ENCODE measurements at regions not wholly inside any gene's neighbourhood (a gene's known extent, or its start where the extent isn't known, plus 50 kb on each side); places are given as distances from the start of the nearest gene placed in this dataset.
"Not testable (repeated sequence)": the region's sequence is repeated elsewhere in the genome, so short reads cannot be mapped to it uniquely, and the experiment has no call there.

- DNase-seq (ENCODE audit: low spot score) (no peak), FAIRE-seq (no peak)
These were observed 269.9 kb upstream of the TUSC1 start for GRCh38 chr9:25948182-25948581.

- FAIRE-seq: no peak
- no peak for DNase-seq (ENCODE audit: low spot score)
These were observed 260.9 kb upstream of the TUSC1 start for GRCh38 chr9:25939126-25939525.

- no peak for DNase-seq (ENCODE audit: low spot score)
- FAIRE-seq: no peak
These were observed 257.8 kb upstream of the TUSC1 start for GRCh38 chr9:25936031-25936430.

GRCh38 chr9:25935188-25935587 lies 256.9 kb upstream of the TUSC1 start:
- no peak for FAIRE-seq

GRCh38 chr9:25918761-25919160 lies 240.5 kb upstream of the TUSC1 start:
- FAIRE-seq (no peak), DNase-seq (ENCODE audit: low spot score) (no peak)

More at GRCh38 chr9:25935188-25935587, 256.9 kb upstream of the TUSC1 start:
- no peak for DNase-seq (ENCODE audit: low spot score)

- DNase-seq (ENCODE audit: low spot score): no peak
- no peak for FAIRE-seq
These were observed 239.6 kb upstream of the TUSC1 start for GRCh38 chr9:25917731-25918362.

GRCh38 chr9:25913806-25914205 lies 235.6 kb upstream of the TUSC1 start:
- DNase-seq (ENCODE audit: low spot score): no peak
- no peak for FAIRE-seq

- DNase-seq (ENCODE audit: low spot score) (no peak), FAIRE-seq (no peak)
These were observed 226.5 kb upstream of the TUSC1 start for GRCh38 chr9:25904701-25905100.

GRCh38 chr9:25891527-25891926 lies 213.3 kb upstream of the TUSC1 start:
- DNase-seq (ENCODE audit: low spot score) (no peak), FAIRE-seq (no peak)

- no peak for DNase-seq (ENCODE audit: low spot score)
- no peak for FAIRE-seq
These were observed 211.4 kb upstream of the TUSC1 start for GRCh38 chr9:25889661-25890060.

- no peak for FAIRE-seq
These were observed 198.0 kb upstream of the TUSC1 start for GRCh38 chr9:25876248-25876647.

GRCh38 chr9:25864509-25864908 lies 186.3 kb upstream of the TUSC1 start:
- FAIRE-seq: no peak
- no peak for DNase-seq (ENCODE audit: low spot score)

More at GRCh38 chr9:25876248-25876647, 198.0 kb upstream of the TUSC1 start:
- no peak for DNase-seq (ENCODE audit: low spot score)

- FAIRE-seq: no peak
These were observed 183.2 kb upstream of the TUSC1 start for GRCh38 chr9:25861421-25861820.

GRCh38 chr9:25857147-25857546 lies 178.9 kb upstream of the TUSC1 start:
- no peak for FAIRE-seq

More at GRCh38 chr9:25861421-25861820, 183.2 kb upstream of the TUSC1 start:
- DNase-seq (ENCODE audit: low spot score): no peak

GRCh38 chr9:25850803-25851202 lies 172.6 kb upstream of the TUSC1 start:
- FAIRE-seq (no peak), DNase-seq (ENCODE audit: low spot score) (no peak)

More at GRCh38 chr9:25857147-25857546, 178.9 kb upstream of the TUSC1 start:
- DNase-seq (ENCODE audit: low spot score): no peak

GRCh38 chr9:25845867-25846266 lies 167.6 kb upstream of the TUSC1 start:
- FAIRE-seq: no peak

GRCh38 chr9:25830381-25830780 lies 152.1 kb upstream of the TUSC1 start:
- no peak for DNase-seq (ENCODE audit: low spot score)
- FAIRE-seq: no peak

More at GRCh38 chr9:25845867-25846266, 167.6 kb upstream of the TUSC1 start:
- no peak for DNase-seq (ENCODE audit: low spot score)

GRCh38 chr9:25827626-25828025 lies 149.4 kb upstream of the TUSC1 start:
- DNase-seq (ENCODE audit: low spot score) (no peak), FAIRE-seq (no peak)

GRCh38 chr9:25816439-25816838 lies 138.2 kb upstream of the TUSC1 start:
- FAIRE-seq (no peak), DNase-seq (ENCODE audit: low spot score) (no peak)

GRCh38 chr9:25814023-25814422 lies 135.8 kb upstream of the TUSC1 start:
- FAIRE-seq (no peak), DNase-seq (ENCODE audit: low spot score) (no peak)

GRCh38 chr9:25813478-25813877 lies 135.2 kb upstream of the TUSC1 start:
- DNase-seq (ENCODE audit: low spot score): no peak
- no peak for FAIRE-seq

GRCh38 chr9:25808554-25808953 lies 130.3 kb upstream of the TUSC1 start:
- FAIRE-seq (no peak), DNase-seq (ENCODE audit: low spot score) (no peak)

GRCh38 chr9:25804856-25805255 lies 126.6 kb upstream of the TUSC1 start:
- FAIRE-seq: no peak
- DNase-seq (ENCODE audit: low spot score): no peak

GRCh38 chr9:25801989-25802388 lies 123.7 kb upstream of the TUSC1 start:
- not testable (repeated sequence) for DNase-seq (ENCODE audit: low spot score); FAIRE-seq

Data from RCC 7860 (cell line).